ENCODE measurements at regions not wholly inside any gene's neighbourhood (a gene's known extent, or its start where the extent isn't known, plus 50 kb on each side); places are given as distances from the start of the nearest gene placed in this dataset.
"Not testable (repeated sequence)": the region's sequence is repeated elsewhere in the genome, so short reads cannot be mapped to it uniquely, and the experiment has no call there.

GRCh38 chr3:193926071-193926470, 209.9 kb upstream of the HES1 start:
- H2BK12ac ChIP-seq (ENCODE audit: insufficient read length, low read depth, low read length); H3K4me3 Mint-ChIP-seq; H2BK20ac ChIP-seq (ENCODE audit: low read depth, low read length, poor library complexity, severe bottlenecking); DNase-seq; H3K9ac ChIP-seq (ENCODE audit: extremely low read depth, insufficient read length, low read length); H3K23me2 ChIP-seq (ENCODE audit: insufficient read length, low read depth, low read length, poor library complexity, severe bottlenecking); H3K14ac ChIP-seq (ENCODE audit: insufficient read depth, low read length); H2BK120ac ChIP-seq (ENCODE audit: low read depth, low read length, poor library complexity, severe bottlenecking); H3K27me3 ChIP-seq (ENCODE audit: insufficient read depth, low read length); H2AK5ac ChIP-seq (ENCODE audit: insufficient read length, low read length); H3K4me2 ChIP-seq (ENCODE audit: insufficient read depth, insufficient read length, low read length); H3K27ac ChIP-seq (ENCODE audit: insufficient read length, low read depth, low read length); H2BK15ac ChIP-seq (ENCODE audit: low read depth, low read length); H3K4ac ChIP-seq (ENCODE audit: low read depth, low read length); H3K79me1 ChIP-seq (ENCODE audit: insufficient read depth, low read depth, low read length, poor library complexity, severe bottlenecking); H3K4me1 ChIP-seq (ENCODE audit: insufficient read depth, low read length); H4K91ac ChIP-seq (ENCODE audit: insufficient read length, low read depth, low read length); H4K20me1 ChIP-seq (ENCODE audit: control insufficient read depth, insufficient read depth, insufficient read length); H4K8ac ChIP-seq (replicated peaks; ENCODE audit: insufficient read length, low read depth, low read length); H3K79me2 ChIP-seq (ENCODE audit: insufficient read depth, low read length); H2AFZ ChIP-seq (ENCODE audit: low read length); H3K56ac ChIP-seq (ENCODE audit: insufficient read length, low read depth, low read length); H3K27ac Mint-ChIP-seq; H2BK5ac ChIP-seq (ENCODE audit: insufficient read length, low read length); H4K5ac ChIP-seq (ENCODE audit: insufficient read length, low read depth, low read length); H3T11ph ChIP-seq (ENCODE audit: low read length); H3K4me1 Mint-ChIP-seq; H3K23ac ChIP-seq (ENCODE audit: insufficient read length, low read depth, low read length); H3K9me3 ChIP-seq (ENCODE audit: control insufficient read depth, low read depth, low read length); H3K18ac ChIP-seq (ENCODE audit: insufficient read length, low read depth, low read length): not testable (repeated sequence)
- Mint-ChIP-seq H3K27me3 (ENCODE audit: low read depth) (peaks cover 24% of the 10 kb centered on the region), H3K9me3 (peaks cover 12 to 23% of the 10 kb centered on the region in 2 experiments), H3K36me3 (ENCODE audit: insufficient read depth in 1 of 3, low read depth in 3 of 3) (peaks cover 10 to 21% (median 11%) of the 10 kb centered on the region in 3 experiments; a peak in 6 of 7 replicates)
- WGBS (ENCODE audit: extremely low coverage, insufficient read length, low lambda C conversion rate) = no CpG with 5 or more reads among the region's 3 CpGs

DNA sequence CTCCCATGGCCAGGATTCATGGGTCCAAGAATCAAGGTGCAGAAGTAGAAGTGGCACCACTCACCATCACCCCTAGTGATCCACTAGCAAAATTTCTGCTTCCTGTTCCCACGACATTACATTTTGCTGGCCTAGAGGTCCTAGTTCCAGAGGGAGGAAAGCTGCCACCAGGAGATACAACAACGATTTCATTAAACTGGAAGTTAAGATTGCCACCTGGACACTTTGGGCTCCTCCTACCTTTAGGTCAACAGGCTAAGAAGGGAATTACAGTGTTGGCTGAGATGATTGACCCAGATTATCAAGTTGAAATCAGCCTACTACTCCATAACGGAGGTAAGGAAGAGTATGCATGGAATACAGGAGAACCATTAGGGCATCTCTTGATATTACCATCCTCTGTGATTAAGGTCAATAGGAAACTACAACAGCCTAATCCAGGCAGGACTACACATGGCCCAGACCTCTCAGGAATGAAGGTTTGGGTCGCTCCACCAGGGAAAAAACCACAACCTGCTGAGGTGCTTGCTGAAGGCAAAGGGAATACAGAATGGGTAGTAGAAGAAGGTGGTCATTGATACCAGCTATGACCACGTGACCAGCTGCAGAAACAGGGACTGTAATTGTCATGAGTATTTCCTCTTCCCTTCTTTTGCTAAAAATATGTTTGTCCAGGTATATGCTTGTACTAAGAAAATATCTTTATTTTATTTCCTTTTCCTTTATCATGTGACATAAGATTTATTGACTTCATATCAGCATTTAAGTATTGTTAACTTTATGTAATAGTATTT, 208.3 kb upstream of the HES1 start:
- not testable (repeated sequence) for H3K9ac ChIP-seq (ENCODE audit: extremely low read depth, insufficient read length, low read length); H3K27ac Mint-ChIP-seq; H3K18ac ChIP-seq (ENCODE audit: insufficient read length, low read depth, low read length); H2BK5ac ChIP-seq (ENCODE audit: insufficient read length, low read length); H3K23ac ChIP-seq (ENCODE audit: insufficient read length, low read depth, low read length); H3K79me2 ChIP-seq (ENCODE audit: insufficient read depth, low read length); H2BK12ac ChIP-seq (ENCODE audit: insufficient read length, low read depth, low read length); H3K4me2 ChIP-seq (ENCODE audit: insufficient read depth, insufficient read length, low read length); H3K23me2 ChIP-seq (ENCODE audit: insufficient read length, low read depth, low read length, poor library complexity, severe bottlenecking); H4K20me1 ChIP-seq (ENCODE audit: control insufficient read depth, insufficient read depth, insufficient read length); H2AK5ac ChIP-seq (ENCODE audit: insufficient read length, low read length); H3K9me3 ChIP-seq (ENCODE audit: control insufficient read depth, low read depth, low read length); H2BK20ac ChIP-seq (ENCODE audit: low read depth, low read length, poor library complexity, severe bottlenecking); H2AFZ ChIP-seq (ENCODE audit: low read length); H2BK15ac ChIP-seq (ENCODE audit: low read depth, low read length); H4K5ac ChIP-seq (ENCODE audit: insufficient read length, low read depth, low read length); H3K4ac ChIP-seq (ENCODE audit: low read depth, low read length); H3K79me1 ChIP-seq (ENCODE audit: insufficient read depth, low read depth, low read length, poor library complexity, severe bottlenecking); DNase-seq; H3K27me3 ChIP-seq (ENCODE audit: insufficient read depth, low read length); H3K27ac ChIP-seq (ENCODE audit: insufficient read length, low read depth, low read length); H3K14ac ChIP-seq (ENCODE audit: insufficient read depth, low read length); H3K4me1 Mint-ChIP-seq; H3T11ph ChIP-seq (ENCODE audit: low read length); H4K91ac ChIP-seq (ENCODE audit: insufficient read length, low read depth, low read length); H4K8ac ChIP-seq (replicated peaks; ENCODE audit: insufficient read length, low read depth, low read length); H3K4me1 ChIP-seq (ENCODE audit: insufficient read depth, low read length); H3K56ac ChIP-seq (ENCODE audit: insufficient read length, low read depth, low read length); H3K4me3 Mint-ChIP-seq; H2BK120ac ChIP-seq (ENCODE audit: low read depth, low read length, poor library complexity, severe bottlenecking)
- peaks cover 8 to 21% (median 11%) of the 10 kb centered on the region in 3 experiments; a peak in 6 of 7 replicates for H3K36me3 Mint-ChIP-seq (ENCODE audit: insufficient read depth in 1 of 3, low read depth in 3 of 3)
- peaks cover 17% of the 10 kb centered on the region for H3K27me3 Mint-ChIP-seq (ENCODE audit: low read depth)
- H3K9me3 Mint-ChIP-seq = peaks cover 12 to 23% of the 10 kb centered on the region in 2 experiments
- no CpG with 5 or more reads among the region's 5 CpGs for WGBS (ENCODE audit: extremely low coverage, insufficient read length, low lambda C conversion rate)

All from H9 (cell line).